Activated T-cell treated with anti-CD3 and anti-CD28 coated beads, Interleukin-2, amount 50 U/mL, for 72 hours (primary cell): ENCODE measurements at regions not wholly inside any gene's neighbourhood (a gene's known extent, or its start where the extent isn't known, plus 50 kb on each side); places are given as distances from the start of the nearest gene placed in this dataset.

Experiments used
- ATAC-seq, 2 donors: fragments of 150-1000 bp; cut with Tn5 transposase; replicated peaks in 1 of 2; 2 replicates each; pipeline ENCODE4 v1.10.0; 2021; ENCODE audit warnings: moderate library complexity in 2 of 2, mild to moderate bottlenecking in 1 of 2
- DNase-seq, 2 donors: peaks; one replicate each; pipeline ENCODE4 v3.0.0; 2021 to 2022; ENCODE audit warnings: mixed read lengths in 1 of 2
- H3K27ac Mint-ChIP-seq: one replicate; pipeline ENCODE4 v1.8.0; 2022; ENCODE audit warnings: mild to moderate bottlenecking, moderate library complexity, mixed read lengths
- H3K27me3 Mint-ChIP-seq: one replicate; pipeline ENCODE4 v1.8.0; 2022; ENCODE audit warnings: low read depth, mixed read lengths
- H3K36me3 Mint-ChIP-seq, 2 donors: one replicate each; pipeline ENCODE4 v1.8.0; 2022; ENCODE audit warnings: mixed read lengths in 2 of 2, mild to moderate bottlenecking in 1 of 2; ENCODE audit not compliant: insufficient read depth in 2 of 2
- H3K4me1 Mint-ChIP-seq: one replicate; pipeline ENCODE4 v1.8.0; 2022; ENCODE audit warnings: low read depth, mixed read lengths
- H3K4me3 Mint-ChIP-seq, 2 donors: one replicate each; pipeline ENCODE4 v1.8.0; 2022; ENCODE audit warnings: mild to moderate bottlenecking in 2 of 2, mixed read lengths in 2 of 2, moderate library complexity in 2 of 2
- H3K9me3 Mint-ChIP-seq, 2 donors: one replicate each; pipeline ENCODE4 v1.8.0; 2022; ENCODE audit warnings: mixed read lengths in 2 of 2

DNA sequence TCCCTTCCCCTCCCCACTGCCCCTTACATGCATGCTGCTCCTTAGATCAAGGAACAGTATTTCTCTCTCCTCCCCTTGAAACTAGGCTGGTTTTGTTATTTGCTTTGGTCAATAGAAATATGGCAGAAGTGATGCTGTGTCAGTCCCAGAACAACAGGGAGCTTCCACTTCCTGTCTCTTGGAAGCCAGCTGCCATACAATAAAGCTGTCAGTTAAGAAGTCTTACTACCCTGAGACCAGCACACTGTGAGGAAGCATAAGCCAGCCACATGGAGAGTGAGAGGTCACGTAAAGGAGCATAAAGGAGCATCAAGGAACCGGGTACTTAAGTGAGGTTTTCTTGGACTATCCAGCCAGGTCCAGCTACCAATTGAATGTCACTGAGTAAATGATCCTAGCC lies 126.6 kb downstream of the NOL4 start:
- Mint-ChIP-seq H3K27ac (no peak overlapping the region), H3K4me3 (no peak overlapping the region), H3K27me3 (no peaks in the 10 kb centered on the region), H3K9me3 (peaks cover 0 to 5% of the 10 kb centered on the region in 2 donors), H3K4me1 (no peaks in the 10 kb centered on the region), H3K36me3 (no peaks in the 10 kb centered on the region)
- ATAC-seq: no peak
- DNase-seq: no peak

- Mint-ChIP-seq H3K4me1 (no peaks in the 10 kb centered on the region), H3K4me3 (no peak overlapping the region), H3K9me3 (peaks cover 0 to 5% of the 10 kb centered on the region in 2 donors), H3K27me3 (no peaks in the 10 kb centered on the region), H3K36me3 (no peaks in the 10 kb centered on the region), H3K27ac (no peak overlapping the region)
- ATAC-seq (no peak), DNase-seq (no peak)
Observed at GRCh38 chr18:34097312-34097711, 127.4 kb downstream of the NOL4 start.

DNA sequence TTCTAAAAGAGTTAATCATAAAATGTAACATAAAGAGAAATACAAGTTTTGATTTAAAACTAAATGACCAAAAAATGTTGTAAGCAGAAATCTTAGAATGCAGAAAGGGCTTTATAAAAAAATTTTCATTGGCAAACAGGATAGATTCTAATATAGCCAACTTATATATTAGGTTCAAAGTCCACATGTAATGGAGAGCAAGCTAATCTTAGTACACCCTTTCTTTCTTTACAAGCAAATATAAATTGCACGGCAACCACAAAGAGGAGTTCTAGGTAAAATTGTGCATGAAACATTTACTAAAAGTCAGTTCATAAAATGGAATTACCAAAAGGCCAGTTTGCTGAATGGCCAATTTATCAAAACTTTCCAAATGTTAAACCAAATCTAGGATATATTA lies 130.6 kb downstream of the NOL4 start:
- H3K4me3 Mint-ChIP-seq: no peak overlapping the region
- H3K9me3 Mint-ChIP-seq: peaks cover 4 to 9% of the 10 kb centered on the region in 2 donors
- H3K27me3 Mint-ChIP-seq: no peaks in the 10 kb centered on the region
- no peaks in the 10 kb centered on the region for H3K4me1 Mint-ChIP-seq
- ATAC-seq: no peak
- H3K27ac Mint-ChIP-seq: no peak overlapping the region
- DNase-seq: no peak
- H3K36me3 Mint-ChIP-seq: no peaks in the 10 kb centered on the region

GRCh38 chr18:34092796-34093195 lies 131.9 kb downstream of the NOL4 start:
- Mint-ChIP-seq H3K27ac (no peak overlapping the region), H3K9me3 (peaks cover 4 to 9% of the 10 kb centered on the region in 2 donors), H3K4me1 (no peaks in the 10 kb centered on the region), H3K27me3 (no peaks in the 10 kb centered on the region), H3K36me3 (no peaks in the 10 kb centered on the region), H3K4me3 (no peak overlapping the region)
- DNase-seq (no peak), ATAC-seq (no peak)

DNA sequence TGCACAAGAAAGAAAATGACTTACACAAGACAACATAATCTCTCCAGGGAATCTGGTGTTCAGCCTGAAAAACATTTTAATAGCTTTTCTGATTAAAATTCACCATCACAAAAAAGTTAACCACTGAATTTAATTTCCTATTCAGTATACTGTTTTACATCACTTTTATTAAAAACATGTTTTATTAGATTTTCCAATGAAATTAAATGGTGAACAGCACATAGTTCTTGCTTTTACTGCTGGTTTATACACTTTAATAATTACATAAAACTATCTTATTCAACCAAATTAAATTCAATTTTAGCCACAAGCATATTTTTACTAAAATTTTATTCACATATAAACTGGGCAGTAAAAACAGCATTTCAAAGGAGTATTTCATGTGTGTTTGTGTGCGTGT lies 138.3 kb downstream of the NOL4 start:
- Mint-ChIP-seq H3K4me3 (no peak overlapping the region), H3K4me1 (no peaks in the 10 kb centered on the region), H3K27me3 (no peaks in the 10 kb centered on the region), H3K36me3 (no peaks in the 10 kb centered on the region), H3K9me3 (peaks cover 7% of the 10 kb centered on the region in 2 donors), H3K27ac (no peak overlapping the region)
- DNase-seq (no peak), ATAC-seq (no peak)

GRCh38 chr18:34085140-34085739 lies 139.5 kb downstream of the NOL4 start:
- DNase-seq: no peak
- no peak for ATAC-seq
- peaks cover 3 to 4% of the 10 kb centered on the region in 2 donors for H3K9me3 Mint-ChIP-seq
- H3K4me3 Mint-ChIP-seq: no peak overlapping the region
- no peaks in the 10 kb centered on the region for H3K4me1 Mint-ChIP-seq
- H3K36me3 Mint-ChIP-seq: no peaks in the 10 kb centered on the region
- no peaks in the 10 kb centered on the region for H3K27me3 Mint-ChIP-seq
- H3K27ac Mint-ChIP-seq: no peak overlapping the region

GRCh38 chr18:34084635-34085034 lies 140.1 kb downstream of the NOL4 start:
- Mint-ChIP-seq H3K4me3 (no peak overlapping the region), H3K27me3 (no peaks in the 10 kb centered on the region), H3K36me3 (no peaks in the 10 kb centered on the region), H3K4me1 (no peaks in the 10 kb centered on the region), H3K27ac (no peak overlapping the region), H3K9me3 (peaks cover 3% of the 10 kb centered on the region in 2 donors)
- DNase-seq: no peak
- ATAC-seq: no peak

GRCh38 chr18:34083910-34084535 lies 140.7 kb downstream of the NOL4 start:
- DNase-seq: no peak
- H3K9me3 Mint-ChIP-seq: peaks cover 4 to 5% of the 10 kb centered on the region in 2 donors
- H3K36me3 Mint-ChIP-seq: peaks cover 0 to 2% of the 10 kb centered on the region in 2 donors
- no peak overlapping the region for H3K4me3 Mint-ChIP-seq
- H3K27me3 Mint-ChIP-seq: no peaks in the 10 kb centered on the region
- no peak for ATAC-seq
- H3K4me1 Mint-ChIP-seq: no peaks in the 10 kb centered on the region
- no peak overlapping the region for H3K27ac Mint-ChIP-seq

DNA sequence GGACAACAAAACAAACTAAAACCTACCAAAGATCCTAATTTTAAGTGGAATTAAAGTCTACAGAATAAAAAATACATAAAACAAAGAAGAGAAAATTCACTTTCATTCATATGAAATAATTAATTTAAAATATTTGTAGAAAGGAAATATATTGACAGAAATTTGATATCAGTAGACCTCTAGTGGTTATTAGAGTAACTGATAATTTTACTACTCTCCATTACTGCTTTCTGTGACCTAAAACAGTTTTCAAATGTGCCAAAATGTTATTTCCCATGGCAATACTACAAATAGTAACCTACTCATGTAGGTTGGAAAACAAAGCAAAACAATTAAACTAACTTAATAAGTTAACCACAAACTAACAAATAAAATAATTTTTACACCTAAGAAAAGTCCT lies 147.1 kb downstream of the NOL4 start:
- H3K36me3 Mint-ChIP-seq: peaks cover 0 to 2% of the 10 kb centered on the region in 2 donors
- H3K4me1 Mint-ChIP-seq: no peaks in the 10 kb centered on the region
- H3K27ac Mint-ChIP-seq: no peak overlapping the region
- DNase-seq (no peak), ATAC-seq (no peak)
- no peaks in the 10 kb centered on the region for H3K27me3 Mint-ChIP-seq
- no peak overlapping the region for H3K4me3 Mint-ChIP-seq
- H3K9me3 Mint-ChIP-seq: peaks cover 2 to 4% of the 10 kb centered on the region in 2 donors

- no peak overlapping the region for H3K4me3 Mint-ChIP-seq
- no peaks in the 10 kb centered on the region for H3K4me1 Mint-ChIP-seq
- peaks cover 0 to 2% of the 10 kb centered on the region in 2 donors for H3K36me3 Mint-ChIP-seq
- DNase-seq (no peak), ATAC-seq (no peak)
- peaks cover 2 to 4% of the 10 kb centered on the region in 2 donors for H3K9me3 Mint-ChIP-seq
- no peak overlapping the region for H3K27ac Mint-ChIP-seq
- no peaks in the 10 kb centered on the region for H3K27me3 Mint-ChIP-seq
Observed at GRCh38 chr18:34075963-34076860, 148.5 kb downstream of the NOL4 start.

- Mint-ChIP-seq H3K27me3 (no peaks in the 10 kb centered on the region), H3K4me3 (no peak overlapping the region), H3K9me3 (peaks cover 2 to 12% of the 10 kb centered on the region in 2 donors), H3K4me1 (no peaks in the 10 kb centered on the region), H3K36me3 (peaks cover 4% of the 10 kb centered on the region in 2 donors), H3K27ac (no peak overlapping the region)
- ATAC-seq: no peak
- no peak for DNase-seq
Observed at GRCh38 chr18:34061226-34061625, 163.5 kb downstream of the NOL4 start.

GRCh38 chr18:34055227-34055626 lies 169.5 kb downstream of the NOL4 start:
- no peak overlapping the region for H3K4me3 Mint-ChIP-seq
- H3K27me3 Mint-ChIP-seq: no peaks in the 10 kb centered on the region
- peaks cover 5 to 18% of the 10 kb centered on the region in 2 donors for H3K9me3 Mint-ChIP-seq
- peaks cover 2 to 4% of the 10 kb centered on the region in 2 donors for H3K36me3 Mint-ChIP-seq
- no peaks in the 10 kb centered on the region for H3K4me1 Mint-ChIP-seq
- DNase-seq (no peak), ATAC-seq (no peak)
- no peak overlapping the region for H3K27ac Mint-ChIP-seq

DNA sequence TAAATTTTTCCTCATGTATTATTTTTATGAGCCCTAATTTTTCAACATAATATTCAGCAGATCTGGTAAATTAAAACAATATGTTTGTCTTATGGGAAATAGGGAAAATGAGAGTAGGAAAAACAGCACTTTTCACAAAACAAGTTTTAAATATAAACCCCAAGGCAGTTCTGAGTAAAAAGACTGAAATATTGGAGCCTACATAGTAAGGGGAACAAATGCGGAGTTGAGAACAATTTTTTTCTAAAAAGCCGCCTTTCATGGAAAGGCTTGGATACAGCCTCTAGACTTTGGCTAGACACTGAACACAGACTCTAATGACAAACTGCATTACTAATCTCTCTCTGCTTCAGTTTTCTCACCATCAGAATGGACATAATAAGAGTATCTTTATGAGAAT lies 174.1 kb downstream of the NOL4 start:
- H3K9me3 Mint-ChIP-seq: peaks cover 4 to 14% of the 10 kb centered on the region in 2 donors

More for the DNA sequence above, 174.1 kb downstream of the NOL4 start:
- Mint-ChIP-seq H3K27ac (no peak overlapping the region), H3K36me3 (no peaks in the 10 kb centered on the region), H3K4me1 (no peaks in the 10 kb centered on the region), H3K27me3 (no peaks in the 10 kb centered on the region), H3K4me3 (no peak overlapping the region)
- no peak for ATAC-seq
- DNase-seq: no peak
